CD14-positive monocyte (primary cell): ENCODE measurements at regions not wholly inside any gene's neighbourhood (a gene's known extent, or its start where the extent isn't known, plus 50 kb on each side); places are given as distances from the start of the nearest gene placed in this dataset.

Source experiments
- DNase-seq, 3 donors: peaks; one replicate each; pipeline ENCODE4 v3.0.0-alpha.2; 2011 to 2022
- H2AFZ ChIP-seq: 2 replicates; pipeline ENCODE4 v1.6.0; 2012; ENCODE audit warnings: mild to moderate bottlenecking, low read depth, low read length, inconsistent platforms; ENCODE audit not compliant: insufficient read depth, poor library complexity, severe bottlenecking
- H3K27ac ChIP-seq, 2 donors: 1 replicate in 1 of 2; 2 replicates in 1 of 2; pipeline ENCODE4 v1.5.1; 2012 to 2013; ENCODE audit warnings: low read length in 2 of 2, control low read depth in 1 of 2, inconsistent platforms in 1 of 2, low read depth in 1 of 2, mild to moderate bottlenecking in 1 of 2
- H3K27me3 ChIP-seq, 2 donors: one replicate each; pipeline versions ENCODE4 v1.6.0 to v1.6.1; 2011 to 2013; ENCODE audit warnings: low read length in 2 of 2; ENCODE audit not compliant: control insufficient read depth in 2 of 2, insufficient read depth in 2 of 2
- H3K36me3 ChIP-seq, 2 donors: replicated peaks in 1 of 2; 1 replicate in 1 of 2; 2 replicates in 1 of 2; pipeline versions ENCODE4 v1.5.1 to v1.6.1; 2012 to 2013; ENCODE audit warnings: low read length in 2 of 2, control low read depth in 1 of 2, inconsistent platforms in 1 of 2, mild to moderate bottlenecking in 1 of 2; ENCODE audit not compliant: insufficient read depth in 2 of 2, control insufficient read depth in 1 of 2
- H3K4me1 ChIP-seq, 2 donors: 1 replicate in 1 of 2; 2 replicates in 1 of 2; pipeline versions ENCODE4 v1.5.1 to v1.6.1; 2012 to 2013; ENCODE audit warnings: low read length in 2 of 2, control low read depth in 1 of 2, inconsistent platforms in 1 of 2, mild to moderate bottlenecking in 1 of 2, moderate library complexity in 1 of 2; ENCODE audit not compliant: insufficient read depth in 2 of 2, control insufficient read depth in 1 of 2
- H3K4me2 ChIP-seq: replicated peaks from 2 replicates; pipeline ENCODE3; 2012; ENCODE audit warnings: low read length, moderate library complexity, mild to moderate bottlenecking; ENCODE audit not compliant: poor library complexity, severe bottlenecking; ENCODE audit errors: extremely low read depth
- H3K4me3 ChIP-seq, 3 experiments: fragments of 200-600 bp in 1 of 3; sonication (generic) in 1 of 3; replicated peaks in 1 of 3; 1 replicate in 2 of 3; 2 replicates in 1 of 3; pipeline ENCODE4 v1.5.1; 2011 to 2013; ENCODE audit warnings: low read length in 3 of 3, mild to moderate bottlenecking in 3 of 3, control low read depth in 2 of 3, low read depth in 2 of 3, inconsistent platforms in 1 of 3, moderate library complexity in 1 of 3
- H3K79me2 ChIP-seq: 2 replicates; pipeline ENCODE4 v1.6.0; 2012; ENCODE audit warnings: mild to moderate bottlenecking, control low read depth, inconsistent platforms, low read length, moderate library complexity; ENCODE audit not compliant: insufficient read depth
- H3K9ac ChIP-seq: 2 replicates; pipeline ENCODE4 v1.6.0; 2017; ENCODE audit warnings: low read length, mild to moderate bottlenecking; ENCODE audit not compliant: insufficient read depth, poor library complexity, severe bottlenecking
- H3K9me3 ChIP-seq, 2 donors: replicated peaks in 1 of 2; 1 replicate in 1 of 2; 2 replicates in 1 of 2; pipeline versions ENCODE4 v1.5.1 to v1.6.1; 2012 to 2013; ENCODE audit warnings: low read length in 2 of 2, control low read depth in 1 of 2; ENCODE audit not compliant: control insufficient read depth in 1 of 2, insufficient read depth in 1 of 2
- H4K20me1 ChIP-seq: 2 replicates; pipeline ENCODE4 v1.6.0; 2012; ENCODE audit warnings: mild to moderate bottlenecking, low read length, control low read depth, moderate library complexity; ENCODE audit not compliant: insufficient read depth
- H3K27ac Mint-ChIP-seq, 7 donors: one replicate each; pipeline ENCODE4 v1.8.0; 2020; ENCODE audit warnings: mild to moderate bottlenecking in 7 of 7, mixed read lengths in 7 of 7, moderate library complexity in 6 of 7, inconsistent platforms in 2 of 7
- H3K27me3 Mint-ChIP-seq, 3 donors: one replicate each; pipeline ENCODE4 v1.8.0; 2021 to 2022; ENCODE audit warnings: low read depth in 3 of 3, mild to moderate bottlenecking in 3 of 3, mixed read lengths in 3 of 3, moderate library complexity in 3 of 3, inconsistent platforms in 1 of 3
- H3K36me3 Mint-ChIP-seq, 2 donors: one replicate each; pipeline ENCODE4 v1.8.0; 2020; ENCODE audit warnings: mixed read lengths in 2 of 2, inconsistent platforms in 1 of 2, mild to moderate bottlenecking in 1 of 2
- H3K4me1 Mint-ChIP-seq: one replicate; pipeline ENCODE4 v1.8.0; 2020; ENCODE audit warnings: mild to moderate bottlenecking, mixed read lengths
- H3K4me3 Mint-ChIP-seq, 2 donors: one replicate each; pipeline ENCODE4 v1.8.0; 2020; ENCODE audit warnings: mild to moderate bottlenecking in 2 of 2, mixed read lengths in 2 of 2, moderate library complexity in 1 of 2
- H3K9me3 Mint-ChIP-seq, 7 donors: one replicate each; pipeline ENCODE4 v1.8.0; 2020 to 2022; ENCODE audit warnings: mixed read lengths in 7 of 7, mild to moderate bottlenecking in 6 of 7, moderate library complexity in 6 of 7, inconsistent platforms in 2 of 7
- CTCF ChIP-seq: fragments of 200-600 bp; IDR thresholded peaks from one replicate; pipeline ENCODE4 v1.8.0; 2022; ENCODE audit warnings: antibody characterized with exemption, mild to moderate bottlenecking
- WGBS: methylation state at CpG from one replicate; pipeline ENCODE4 v1.1.5; 2013; ENCODE audit warnings: missing lambda C conversion rate; ENCODE audit not compliant: insufficient coverage; 5-methylcytosine and 5-hydroxymethylcytosine counted together
- intact Hi-C, 2 donors: fragments of 100-400 bp; cut with micrococcal nuclease; formaldehyde crosslinking; loops; one replicate each; pipeline versions ENCODE4 v1.15.0 to v1.15.1; 2023

- Histone ChIP-seq H3K9me3 (no peaks in the 10 kb centered on the region), H3K27me3 (no peaks in the 10 kb centered on the region), H4K20me1 (no peaks in the 10 kb centered on the region), H3K79me2 (no peaks in the 10 kb centered on the region), H2AFZ (no peak overlapping the region), H3K4me2 (no peak overlapping the region), H3K4me3 (no peak overlapping the region), H3K4me1 (no peaks in the 10 kb centered on the region), H3K27ac (no peak overlapping the region), H3K36me3 (no peaks in the 10 kb centered on the region), H3K9ac (no peak overlapping the region)
- H3K27ac Mint-ChIP-seq, result peak overlapping the region in 2 of 7 donors; percentile 27 to 48
- H3K9me3 Mint-ChIP-seq, result peaks cover 0 to 3% (median 0%) of the 10 kb centered on the region in 7 donors
- H3K36me3 Mint-ChIP-seq, result no peaks in the 10 kb centered on the region
- no peak for TF ChIP-seq CTCF
- H3K27me3 Mint-ChIP-seq, result peaks cover 4 to 7% (median 4%) of the 10 kb centered on the region in 3 donors
- no peak for DNase-seq
- intact Hi-C loops, result no loop called here
- H3K4me3 Mint-ChIP-seq, result no peak overlapping the region
- 87% methylated on average over 12 of the region's 12 CpGs for WGBS
- no peaks in the 10 kb centered on the region for H3K4me1 Mint-ChIP-seq
Measured at GRCh38 chr11:134725211-134725610, 313.2 kb upstream of the B3GAT1 start.

- no peak overlapping the region for H3K4me3 Mint-ChIP-seq
Measured at GRCh38 chr11:134724779-134725140, 312.7 kb upstream of the B3GAT1 start.

More at GRCh38 chr11:134724779-134725140, 312.7 kb upstream of the B3GAT1 start:
- H3K4me3 ChIP-seq, result no peak overlapping the region
- intact Hi-C loops, result no loop called here
- no peaks in the 10 kb centered on the region for H3K27me3 ChIP-seq
- TF ChIP-seq CTCF, result no peak
- DNase-seq, result no peak
- WGBS, result 25% methylated on average over 2 of the region's 9 CpGs
- Mint-ChIP-seq H3K9me3 (peaks cover 0 to 3% (median 0%) of the 10 kb centered on the region in 7 donors), H3K27me3 (peaks cover 4 to 7% (median 4%) of the 10 kb centered on the region in 3 donors), H3K4me1 (no peaks in the 10 kb centered on the region), H3K36me3 (no peaks in the 10 kb centered on the region), H3K27ac (no peak overlapping the region)
- no peak overlapping the region for H3K9ac ChIP-seq
- H3K4me1 ChIP-seq, result no peaks in the 10 kb centered on the region
- H3K9me3 ChIP-seq, result no peaks in the 10 kb centered on the region
- H2AFZ ChIP-seq, result no peak overlapping the region
- no peaks in the 10 kb centered on the region for H3K79me2 ChIP-seq
- no peaks in the 10 kb centered on the region for H4K20me1 ChIP-seq
- no peaks in the 10 kb centered on the region for H3K36me3 ChIP-seq
- no peak overlapping the region for H3K27ac ChIP-seq
- H3K4me2 ChIP-seq, result no peak overlapping the region
